Urothelium cell line (cell line): ENCODE measurements at regions not wholly inside any gene's neighbourhood (a gene's known extent, or its start where the extent isn't known, plus 50 kb on each side); places are given as distances from the start of the nearest gene placed in this dataset.

Source experiments
- DNase-seq: peaks from one replicate; pipeline ENCODE4 v3.0.0; 2011; ENCODE audit warnings: low spot score, mixed read lengths
- FAIRE-seq: peaks from 2 replicates; lab custom pipeline; 2011; peaks lifted over from hg19 to GRCh38; lab: Jason Lieb, UNC

DNA sequence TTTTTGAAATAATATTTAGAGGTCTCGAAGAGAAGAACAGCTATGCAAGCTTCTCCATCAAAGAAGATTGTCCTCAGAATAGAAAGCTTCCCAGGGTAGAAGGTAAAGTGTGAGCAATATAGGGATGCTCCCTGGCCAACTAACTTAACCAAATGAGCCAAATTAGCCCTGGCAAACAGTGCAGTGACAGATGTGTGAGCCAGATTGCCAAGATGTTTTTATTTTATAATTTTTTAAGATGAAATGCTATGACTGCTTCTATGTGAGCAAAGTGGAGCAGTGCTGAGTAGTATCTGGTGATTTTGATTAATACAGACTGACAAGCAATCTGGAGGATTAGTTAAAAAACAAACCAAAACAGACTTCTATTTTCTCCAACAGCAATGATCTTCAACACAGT is 202.1 kb downstream of the NOVA1 start:
- FAIRE-seq (no peak), DNase-seq (no peak)

DNA sequence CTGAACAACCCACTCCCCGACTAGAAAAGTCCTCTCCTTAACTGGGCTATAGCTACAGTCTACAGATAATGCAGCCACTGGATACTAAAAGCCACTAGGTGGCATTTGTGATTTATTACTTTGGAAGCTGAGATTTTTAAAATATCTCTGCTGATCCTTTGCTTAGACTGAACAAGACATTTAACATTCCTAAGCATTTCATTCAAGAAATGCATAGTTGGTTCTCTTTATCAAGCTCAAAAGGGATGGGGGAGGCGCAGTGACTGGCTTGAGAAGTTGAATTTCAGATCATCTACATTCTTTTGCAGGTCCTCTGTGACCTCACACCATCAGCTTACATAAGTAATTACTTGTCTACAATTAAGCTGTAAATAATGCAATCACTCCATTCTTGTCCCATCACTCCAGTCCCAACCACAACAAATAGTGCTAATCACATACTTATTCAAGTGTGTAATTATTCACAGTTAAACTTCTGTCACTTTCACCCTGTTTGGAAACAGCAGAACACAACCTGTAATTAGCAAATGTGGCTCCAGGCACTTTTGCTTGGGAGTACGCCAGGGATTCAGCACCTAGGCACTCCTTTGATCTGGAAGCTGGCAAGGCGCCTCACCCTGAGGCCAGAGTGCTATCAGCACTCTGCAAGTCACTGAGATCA is 203.6 kb downstream of the NOVA1 start:
- FAIRE-seq, result no peak
- peak; percentile 20 for DNase-seq

DNA sequence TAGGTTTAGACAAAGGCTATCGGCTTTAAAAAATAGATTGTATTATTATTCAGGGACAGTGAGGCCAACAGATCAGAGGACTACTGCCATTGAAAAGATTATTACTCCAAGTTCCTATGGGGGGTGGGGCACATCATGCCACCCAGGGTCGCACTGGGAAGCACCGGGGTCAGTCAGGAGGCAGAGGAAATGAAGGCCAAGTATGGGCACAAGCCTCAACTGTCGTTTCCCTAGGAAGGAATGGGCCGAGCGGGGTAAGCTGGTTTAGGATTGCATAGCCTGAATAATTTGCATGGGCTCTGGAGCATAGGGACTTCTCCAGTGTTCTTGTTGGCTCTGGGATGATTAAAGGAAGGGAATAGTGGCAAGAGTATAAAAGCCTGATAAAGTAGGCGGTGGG is 205.3 kb downstream of the NOVA1 start:
- FAIRE-seq (no peak), DNase-seq (no peak)

DNA sequence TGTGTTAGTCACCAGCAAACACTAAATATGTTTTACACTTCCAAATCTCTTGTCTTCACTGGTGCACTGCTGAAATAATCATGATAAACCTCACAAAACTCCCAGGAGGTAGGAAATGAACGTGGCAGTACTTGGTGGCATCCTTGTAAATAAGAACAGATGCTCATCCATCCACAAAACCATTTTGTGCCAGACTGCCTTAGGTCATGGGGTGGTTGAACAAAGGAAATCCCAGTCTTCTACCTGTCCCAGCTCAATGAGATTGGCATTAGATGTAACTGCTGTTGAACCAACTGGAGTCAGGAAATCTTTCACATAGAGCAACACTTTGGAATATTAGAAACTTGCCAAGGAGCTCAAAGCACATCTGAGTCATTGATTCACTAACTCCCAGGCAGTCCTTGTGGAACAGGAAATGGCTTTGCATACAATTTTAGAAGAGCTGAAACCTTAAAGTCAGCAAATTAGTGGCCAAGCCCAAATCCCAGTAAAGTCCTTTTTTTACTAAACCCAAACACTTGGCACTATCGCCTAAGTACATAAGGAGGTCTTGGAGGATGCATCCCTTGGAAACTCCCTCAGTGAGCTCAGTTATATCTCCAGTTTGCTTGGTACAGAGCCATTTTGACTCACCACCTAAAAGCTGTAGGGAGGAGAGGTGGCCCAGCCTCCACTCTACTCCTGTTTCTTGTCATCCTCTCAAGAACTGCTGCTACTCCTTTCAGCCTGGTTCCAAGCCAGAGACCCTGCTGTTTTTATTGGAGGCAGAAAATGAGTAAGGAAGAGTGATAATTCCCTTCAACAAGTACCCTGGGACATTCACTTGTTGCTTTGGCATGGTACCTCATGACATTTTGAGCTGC is 208.0 kb downstream of the NOVA1 start:
- FAIRE-seq, result no peak
- no peak for DNase-seq

GRCh38 chr14:26385310-26385709 is 212.5 kb downstream of the NOVA1 start:
- FAIRE-seq, result no peak
- no peak for DNase-seq

DNA sequence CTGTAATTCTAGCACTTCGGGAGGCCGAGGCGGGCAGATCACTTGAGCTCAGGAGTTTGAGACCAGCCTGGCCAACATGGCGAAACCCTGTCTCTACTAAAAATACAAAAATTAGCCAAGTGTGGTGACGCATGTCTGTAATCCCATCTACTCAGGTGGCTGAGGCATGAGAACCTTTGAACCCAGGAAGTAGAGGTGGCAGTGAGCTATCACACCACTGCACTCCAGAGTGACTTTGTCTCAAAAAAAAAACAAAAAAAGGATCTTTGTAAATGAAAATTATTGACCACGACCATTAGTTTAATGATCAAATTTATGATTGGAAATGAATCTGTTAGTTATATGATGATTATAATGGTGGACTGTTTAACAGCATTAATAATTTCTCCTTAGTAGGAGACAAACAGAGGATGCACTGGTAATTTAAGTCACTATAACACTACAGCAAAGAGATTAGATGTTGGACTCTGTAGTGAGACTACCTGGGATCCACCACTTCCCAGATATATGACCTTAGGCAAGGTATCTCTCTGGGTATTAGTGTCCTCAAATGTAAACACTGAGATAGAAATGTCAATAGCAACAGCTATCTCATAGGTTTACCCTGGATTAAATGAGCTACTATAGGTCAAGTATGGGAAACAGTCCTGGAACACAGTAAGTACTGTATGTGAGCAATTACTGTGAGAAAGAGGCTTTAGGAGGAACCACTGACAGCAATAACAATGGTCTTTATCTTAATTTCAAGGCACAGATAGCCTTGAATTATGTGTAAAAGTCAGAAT is 214.7 kb downstream of the NOVA1 start:
- FAIRE-seq, result no peak
- no peak for DNase-seq

DNA sequence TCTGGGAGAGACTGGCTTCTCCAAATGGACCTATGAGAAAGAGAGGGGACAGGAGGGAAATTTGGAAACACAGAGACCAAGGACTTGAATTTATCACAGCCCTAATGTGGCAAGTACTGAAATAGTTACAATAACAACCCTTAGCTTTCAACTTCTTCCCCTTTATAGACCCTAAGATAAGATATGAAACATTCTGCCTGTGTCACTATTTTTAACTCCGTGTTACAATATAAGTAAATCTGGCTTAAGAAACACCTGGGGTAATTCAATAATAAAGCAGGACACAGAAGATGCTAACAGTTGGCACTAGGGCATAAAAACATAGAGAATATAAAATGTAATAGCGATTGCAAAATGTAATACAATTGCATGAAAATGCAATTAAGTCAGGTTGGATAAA is 216.4 kb downstream of the NOVA1 start:
- FAIRE-seq, result no peak

DNA sequence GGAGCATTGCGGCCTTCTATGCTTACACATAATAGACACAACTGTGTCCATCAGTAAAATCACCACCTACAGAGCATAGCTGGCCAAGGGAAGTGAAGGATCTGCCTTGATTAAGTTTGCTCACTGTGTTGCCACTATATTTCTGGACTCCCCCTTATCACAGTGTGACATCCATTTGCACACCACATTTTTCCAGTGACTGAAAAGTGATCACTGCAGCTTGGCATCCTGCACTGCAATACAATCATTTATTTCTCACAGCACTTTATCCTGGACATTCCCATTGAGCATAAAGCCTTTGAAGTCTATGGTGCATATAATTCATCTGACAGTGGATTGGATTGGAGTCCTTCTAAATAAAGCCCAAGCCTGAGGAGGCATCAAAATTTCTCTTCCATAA is 217.2 kb downstream of the NOVA1 start:
- no peak for FAIRE-seq
- no peak for DNase-seq

More for the DNA sequence above, 216.4 kb downstream of the NOVA1 start:
- DNase-seq, result no peak

DNA sequence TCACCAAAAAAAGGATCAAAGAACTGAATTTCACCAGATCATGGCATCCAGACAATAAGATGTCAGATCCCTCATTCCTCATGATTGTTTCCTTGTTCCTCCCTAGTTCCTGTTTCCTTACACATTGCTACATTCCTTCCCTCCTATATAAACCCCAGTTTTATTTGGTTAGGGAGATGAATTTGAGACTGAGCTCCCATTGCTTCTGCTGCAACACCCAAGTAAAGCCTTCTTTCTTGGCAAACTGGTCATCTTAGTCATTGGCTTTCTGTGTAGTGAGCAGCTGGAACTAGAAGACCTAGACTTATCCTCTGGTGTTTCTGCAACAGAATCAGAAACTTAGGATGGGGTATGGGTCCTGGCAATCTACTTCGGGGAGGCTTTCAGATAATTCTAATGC is 217.9 kb downstream of the NOVA1 start:
- FAIRE-seq, result no peak
- DNase-seq, result no peak

DNA sequence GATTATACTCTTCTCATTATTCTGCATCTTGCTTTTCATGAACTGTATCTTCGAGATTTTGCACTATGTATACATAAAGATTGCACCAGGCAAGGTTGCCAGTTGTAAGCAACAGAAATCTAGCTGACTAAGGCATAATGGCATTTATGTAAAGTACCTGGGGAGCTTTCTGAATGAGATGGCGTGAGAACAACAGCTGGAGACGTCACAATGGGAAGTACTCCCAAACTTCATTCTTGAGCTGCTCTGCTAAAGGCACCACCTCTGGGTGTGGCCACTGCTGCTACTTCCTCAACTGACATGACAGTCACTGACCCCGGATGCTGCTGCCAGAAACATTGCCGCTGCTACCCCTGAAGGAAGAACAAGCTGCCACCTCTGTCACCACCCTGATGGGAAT is 220.7 kb downstream of the NOVA1 start:
- FAIRE-seq, result no peak
- no peak for DNase-seq

DNA sequence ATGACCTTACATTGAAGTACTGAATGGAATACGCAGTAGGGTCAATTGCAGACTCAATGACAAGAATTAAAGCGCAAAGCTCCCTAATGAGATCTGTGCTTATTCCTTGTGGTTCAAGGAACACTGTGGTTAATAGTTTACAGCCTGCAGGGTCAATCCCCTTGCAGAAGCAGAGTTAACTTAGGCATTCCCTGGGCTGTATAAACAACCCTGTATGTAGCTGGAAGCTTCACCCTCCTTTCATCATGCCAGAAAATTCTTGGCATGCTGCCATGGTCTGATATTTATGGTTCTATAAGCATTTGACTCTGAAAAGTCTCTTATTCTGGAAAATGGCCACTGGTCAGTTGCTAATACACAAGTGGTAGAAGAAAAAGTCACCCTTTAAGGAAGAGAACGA is 227.7 kb downstream of the NOVA1 start:
- FAIRE-seq (no peak), DNase-seq (no peak)

DNA sequence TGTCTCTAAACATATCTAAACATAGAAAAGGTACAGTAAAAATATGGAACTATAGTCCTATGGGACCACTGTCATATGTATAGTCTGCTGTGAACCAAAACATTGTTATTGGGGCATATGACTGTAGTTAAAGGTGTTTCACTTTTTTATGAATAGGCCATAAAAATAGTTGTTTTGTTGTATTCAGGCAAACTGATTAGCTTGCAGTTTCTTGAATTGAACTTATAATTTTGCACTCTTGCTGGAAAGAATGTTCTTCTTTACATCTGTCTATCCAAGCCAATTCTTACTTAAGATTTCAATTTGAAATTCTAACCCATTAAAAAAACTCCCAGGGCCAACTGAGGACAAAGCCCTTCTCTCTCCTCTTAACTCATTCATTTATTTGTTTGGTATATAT is 234.1 kb downstream of the NOVA1 start:
- FAIRE-seq (no peak), DNase-seq (no peak)

GRCh38 chr14:26344596-26344995 is 253.2 kb downstream of the NOVA1 start:
- DNase-seq (no peak), FAIRE-seq (no peak)

GRCh38 chr14:26339381-26339780 is 258.5 kb downstream of the NOVA1 start:
- FAIRE-seq (no peak), DNase-seq (no peak)

DNA sequence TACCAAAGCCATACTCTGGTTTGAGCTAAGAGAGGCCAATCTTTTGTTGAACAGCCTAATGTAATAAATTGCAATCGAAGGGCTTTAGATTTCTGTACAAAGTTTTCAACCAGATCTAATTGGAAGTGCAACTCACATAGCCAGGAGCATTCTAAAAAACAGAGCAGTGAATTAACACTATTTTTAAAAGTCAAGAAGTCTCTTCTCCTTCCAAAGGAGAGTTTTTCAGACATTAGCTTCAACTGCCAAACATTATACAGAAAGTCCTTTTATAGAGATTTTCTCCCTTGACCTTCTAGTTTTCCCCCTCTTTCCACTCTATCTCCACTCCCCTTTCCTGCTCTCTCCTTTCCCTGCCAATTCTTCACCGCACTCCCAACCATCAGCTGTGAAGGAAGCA is 259.6 kb downstream of the NOVA1 start:
- FAIRE-seq (no peak), DNase-seq (no peak)

DNA sequence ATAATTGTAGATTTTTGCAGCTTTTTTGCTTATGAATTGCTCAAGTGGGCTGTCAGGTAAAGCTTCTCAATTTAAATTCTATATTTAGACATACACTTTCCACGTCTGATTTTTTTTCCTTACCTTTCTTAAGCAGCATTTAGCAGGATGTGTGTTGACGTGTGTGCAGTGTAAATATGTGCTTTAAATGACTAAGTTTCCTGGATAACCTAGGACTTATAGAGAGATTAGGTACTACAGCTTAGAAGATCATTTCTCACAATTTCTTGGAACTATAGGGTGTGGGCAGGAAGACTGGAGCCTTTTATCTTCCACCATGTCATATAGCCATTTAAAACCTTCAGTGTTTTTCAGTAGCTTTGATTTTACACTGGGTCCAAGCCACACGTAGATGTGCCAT is 263.5 kb downstream of the NOVA1 start:
- no peak for DNase-seq
- no peak for FAIRE-seq

DNA sequence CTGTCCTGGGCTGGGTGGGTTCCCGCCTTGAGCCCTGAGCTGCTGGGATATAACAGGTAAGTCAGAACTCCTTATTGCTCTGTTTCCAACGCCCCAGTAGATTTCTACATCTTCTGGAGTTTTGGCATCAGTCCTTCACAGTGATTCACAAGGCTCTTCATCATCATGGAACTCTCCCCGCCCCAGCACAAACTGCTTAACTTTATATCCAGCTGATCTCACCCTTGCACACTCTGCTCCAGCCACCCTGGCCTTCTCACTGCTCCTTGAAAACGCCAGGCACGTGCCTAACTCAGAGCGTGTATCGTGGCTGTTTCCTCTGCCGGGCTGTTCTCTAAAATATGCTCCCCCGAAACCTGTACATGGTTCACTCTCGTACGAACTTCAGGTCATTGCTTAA is 264.9 kb downstream of the NOVA1 start:
- FAIRE-seq (no peak), DNase-seq (no peak)

DNA sequence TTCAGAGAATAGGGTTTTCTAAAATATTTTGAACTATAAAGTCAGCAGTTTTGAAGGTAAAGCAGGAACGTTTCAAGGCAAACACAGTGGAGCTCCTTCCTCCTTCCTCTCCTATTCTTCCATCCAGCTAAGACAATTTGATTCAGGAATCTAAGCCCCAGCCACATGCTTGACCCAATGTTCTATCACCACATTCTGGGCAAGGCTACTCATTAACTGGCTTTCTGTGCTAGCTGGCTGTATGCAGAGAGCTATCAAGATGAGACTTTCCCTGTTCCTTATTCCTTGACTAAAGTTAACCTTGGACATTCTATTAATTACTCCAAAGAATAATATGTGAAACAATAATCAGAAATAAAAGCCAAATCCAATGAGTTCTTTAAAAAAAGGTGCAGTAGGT is 266.9 kb downstream of the NOVA1 start:
- no peak for FAIRE-seq

GRCh38 chr14:26328791-26329190 is 269.0 kb downstream of the NOVA1 start:
- FAIRE-seq, result no peak

More for the DNA sequence above, 266.9 kb downstream of the NOVA1 start:
- DNase-seq, result no peak

DNA sequence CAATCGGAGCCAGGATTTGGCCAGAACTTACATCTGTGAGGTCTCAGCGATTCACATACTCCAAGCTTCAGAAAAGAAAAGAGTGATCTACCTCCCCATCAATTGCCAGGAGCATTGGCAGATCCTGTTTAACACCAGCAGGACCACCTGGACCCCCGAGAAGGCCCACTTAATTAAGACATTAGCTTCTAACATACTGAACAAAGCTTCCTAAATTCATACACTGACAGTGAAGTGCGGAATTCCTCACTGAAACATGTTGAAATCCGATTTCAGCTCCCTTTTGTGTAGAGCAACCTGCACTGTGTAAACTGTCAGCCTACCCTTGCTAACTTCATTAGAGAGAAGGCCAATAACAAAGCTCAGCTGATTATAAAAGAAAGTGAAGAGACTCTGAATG is 274.0 kb downstream of the NOVA1 start:
- DNase-seq, result no peak

More at GRCh38 chr14:26328791-26329190, 269.0 kb downstream of the NOVA1 start:
- DNase-seq, result no peak

DNA sequence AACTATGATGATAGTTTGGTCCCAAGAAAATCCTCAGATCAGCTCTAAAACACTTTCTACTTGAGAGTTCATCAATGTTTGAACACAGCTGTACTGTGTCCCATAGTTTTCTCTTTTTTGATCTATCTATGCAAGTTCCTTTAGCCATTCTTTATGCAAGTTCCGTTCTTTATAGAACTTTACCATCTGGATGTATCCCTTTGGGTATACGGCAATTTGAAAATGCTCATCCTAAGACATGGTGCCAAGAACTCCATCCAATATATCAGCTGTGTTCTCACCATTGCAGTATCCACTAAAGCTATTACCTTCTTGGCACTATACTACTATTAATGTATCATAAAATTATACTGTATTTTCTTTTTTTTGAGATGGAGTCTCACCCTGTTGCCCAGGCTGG is 276.9 kb downstream of the NOVA1 start:
- DNase-seq (no peak), FAIRE-seq (no peak)

More for the DNA sequence above, 274.0 kb downstream of the NOVA1 start:
- FAIRE-seq, result no peak
